Neutrophil (primary cell): ENCODE measurements at regions not wholly inside any gene's neighbourhood (a gene's known extent, or its start where the extent isn't known, plus 50 kb on each side); places are given as distances from the start of the nearest gene placed in this dataset.
"Not testable (repeated sequence)": the region's sequence is repeated elsewhere in the genome, so short reads cannot be mapped to it uniquely, and the experiment has no call there.

ENCODE experiments used
- H3K27ac ChIP-seq: fragments of 200-600 bp; sonication (generic); 2 replicates; pipeline ENCODE4 v1.5.1; 2016; ENCODE audit warnings: mild to moderate bottlenecking, moderate library complexity
- H3K27me3 ChIP-seq: fragments of 200-600 bp; sonication (generic); 2 replicates; pipeline ENCODE4 v1.6.0; 2016; ENCODE audit warnings: mild to moderate bottlenecking
- H3K36me3 ChIP-seq: fragments of 200-600 bp; sonication (generic); 2 replicates; pipeline ENCODE4 v1.5.1; 2017
- H3K4me1 ChIP-seq, 2 experiments: fragments of 200-600 bp in 1 of 2; sonication (generic) in 1 of 2; 1 replicate in 1 of 2; 2 replicates in 1 of 2; pipeline versions ENCODE4 v1.5.1 to v1.6.1; 2013 to 2016; ENCODE audit warnings: low read depth in 1 of 2, low read length in 1 of 2, mild to moderate bottlenecking in 1 of 2, moderate library complexity in 1 of 2; ENCODE audit not compliant: control insufficient read depth in 1 of 2, insufficient read depth in 1 of 2
- H3K4me3 ChIP-seq, 2 experiments: fragments of 200-600 bp in 1 of 2; sonication (generic) in 1 of 2; 1 replicate in 1 of 2; 2 replicates in 1 of 2; pipeline ENCODE4 v1.5.1; 2013 to 2016; ENCODE audit warnings: low read depth in 1 of 2, low read length in 1 of 2, mild to moderate bottlenecking in 1 of 2, moderate library complexity in 1 of 2
- H3K9me3 ChIP-seq: fragments of 200-600 bp; sonication (generic); 2 replicates; pipeline ENCODE4 v1.5.1; 2016
- CTCF ChIP-seq: fragments of 200-600 bp; sonication (generic); IDR thresholded peaks from 2 replicates; pipeline ENCODE4 v1.5.1; 2016; ENCODE audit warnings: antibody characterized with exemption

GRCh38 chr3:4197670-4198069 lies 105.5 kb upstream of the SETMAR start:
- Histone ChIP-seq H3K4me3 (no peak overlapping the region), H3K36me3 (no peaks in the 10 kb centered on the region), H3K27ac (no peak overlapping the region), H3K9me3 (no peaks in the 10 kb centered on the region), H3K27me3 (no peaks in the 10 kb centered on the region), H3K4me1 (no peaks in the 10 kb centered on the region)
- TF ChIP-seq CTCF, result no peak

- Histone ChIP-seq H3K4me3 (no peak overlapping the region), H3K9me3 (no peaks in the 10 kb centered on the region), H3K27me3 (no peaks in the 10 kb centered on the region), H3K36me3 (no peaks in the 10 kb centered on the region), H3K4me1 (no peaks in the 10 kb centered on the region), H3K27ac (no peak overlapping the region)
- no peak for TF ChIP-seq CTCF
Observed at GRCh38 chr3:4198491-4198890, 104.7 kb upstream of the SETMAR start.

- not testable (repeated sequence) for H3K36me3 ChIP-seq, H3K27ac ChIP-seq, H3K4me1 ChIP-seq, H3K27me3 ChIP-seq, H3K4me3 ChIP-seq, H3K9me3 ChIP-seq
Observed at GRCh38 chr3:4204776-4205175, 98.4 kb upstream of the SETMAR start.

GRCh38 chr3:4207672-4208071 lies 95.5 kb upstream of the SETMAR start:
- Histone ChIP-seq H3K27me3 (no peaks in the 10 kb centered on the region), H3K4me3 (no peak overlapping the region), H3K27ac (no peak overlapping the region), H3K9me3 (no peaks in the 10 kb centered on the region), H3K4me1 (no peaks in the 10 kb centered on the region), H3K36me3 (no peaks in the 10 kb centered on the region)
- no peak for TF ChIP-seq CTCF

GRCh38 chr3:4208556-4208955 lies 94.6 kb upstream of the SETMAR start:
- Histone ChIP-seq H3K4me1 (no peaks in the 10 kb centered on the region), H3K27me3 (no peaks in the 10 kb centered on the region), H3K36me3 (no peaks in the 10 kb centered on the region), H3K4me3 (no peak overlapping the region), H3K9me3 (no peaks in the 10 kb centered on the region), H3K27ac (no peak overlapping the region)
- TF ChIP-seq CTCF, result no peak

- Histone ChIP-seq H3K27ac (no peak overlapping the region), H3K27me3 (no peaks in the 10 kb centered on the region), H3K4me3 (no peak overlapping the region), H3K36me3 (no peaks in the 10 kb centered on the region), H3K4me1 (no peaks in the 10 kb centered on the region), H3K9me3 (no peaks in the 10 kb centered on the region)
- TF ChIP-seq CTCF, result no peak
Observed at GRCh38 chr3:4211610-4212009, 91.6 kb upstream of the SETMAR start.

- not testable (repeated sequence) for H3K27ac ChIP-seq, H3K4me1 ChIP-seq, H3K36me3 ChIP-seq, H3K4me3 ChIP-seq, H3K9me3 ChIP-seq, H3K27me3 ChIP-seq
Observed at GRCh38 chr3:4213420-4213819, 89.7 kb upstream of the SETMAR start.

GRCh38 chr3:4216974-4217373 lies 86.2 kb upstream of the SETMAR start:
- not testable (repeated sequence) for H3K4me3 ChIP-seq, H3K4me1 ChIP-seq, H3K27me3 ChIP-seq, H3K9me3 ChIP-seq, H3K36me3 ChIP-seq, H3K27ac ChIP-seq
